ENCODE measurements at regions not wholly inside any gene's neighbourhood (a gene's known extent, or its start where the extent isn't known, plus 50 kb on each side); places are given as distances from the start of the nearest gene placed in this dataset.

GRCh38 chr3:102141928-102142239 lies 292.6 kb downstream of the NFKBIZ start:
- no peak for TF ChIP-seq CSDC2 (CRISPR knock-in tag; IDR thresholded peaks at IDR 0.05)
- TF ChIP-seq CREB5 (CRISPR knock-in tag; IDR thresholded peaks at IDR 0.05; ENCODE audit: low read depth) = no peak
- no peak for TF ChIP-seq ZFP3 (CRISPR knock-in tag; IDR thresholded peaks at IDR 0.05)
- no peak for TF ChIP-seq RARB (CRISPR knock-in tag; IDR thresholded peaks at IDR 0.05)
- TF ChIP-seq CSRNP3 (CRISPR knock-in tag; IDR thresholded peaks at IDR 0.05) = no peak
- TF ChIP-seq TCF4 (CRISPR knock-in tag; IDR thresholded peaks at IDR 0.05; ENCODE audit: borderline replicate concordance) = no peak
- no peak for TF ChIP-seq ZFP30 (CRISPR knock-in tag; IDR thresholded peaks at IDR 0.05)
- no peak for TF ChIP-seq ZNF8 (CRISPR knock-in tag; IDR thresholded peaks at IDR 0.05)
- TF ChIP-seq ZNF565 (CRISPR knock-in tag; conservative IDR thresholded peaks at IDR 0.05; ENCODE audit: low read depth) = no peak
- no peak for TF ChIP-seq ISL1 (CRISPR knock-in tag; IDR thresholded peaks at IDR 0.05)
